VCaP (cell line): ENCODE measurements at regions not wholly inside any gene's neighbourhood (a gene's known extent, or its start where the extent isn't known, plus 50 kb on each side); places are given as distances from the start of the nearest gene placed in this dataset.

ENCODE experiments used
- H3K27ac ChIP-seq: fragments of 450-650 bp; 2 replicates; pipeline ENCODE4 v1.5.1; 2017
- CTCF ChIP-seq: fragments of 450-650 bp; conservative IDR thresholded peaks from 2 replicates; pipeline ENCODE4 v1.5.1; 2017; ENCODE audit warnings: mild to moderate bottlenecking, moderate library complexity

- no peak for TF ChIP-seq CTCF
- H3K27ac ChIP-seq = no peak overlapping the region
Observed at GRCh38 chr20:11338496-11339306, 579.0 kb upstream of the BTBD3 start.

GRCh38 chr20:11344939-11345338 lies 572.8 kb upstream of the BTBD3 start:
- TF ChIP-seq CTCF = no peak
- no peak overlapping the region for H3K27ac ChIP-seq

- no peak for TF ChIP-seq CTCF
- H3K27ac ChIP-seq = no peak overlapping the region
Observed at GRCh38 chr20:11347738-11348137, 570.0 kb upstream of the BTBD3 start.

- no peak overlapping the region for H3K27ac ChIP-seq
- TF ChIP-seq CTCF = no peak
Observed at GRCh38 chr20:11350126-11351005, 567.3 kb upstream of the BTBD3 start.

- H3K27ac ChIP-seq = no peak overlapping the region
- TF ChIP-seq CTCF = no peak
Observed at GRCh38 chr20:11352041-11352440, 565.7 kb upstream of the BTBD3 start.

GRCh38 chr20:11354846-11355245 lies 562.8 kb upstream of the BTBD3 start:
- no peak overlapping the region for H3K27ac ChIP-seq
- no peak for TF ChIP-seq CTCF

- TF ChIP-seq CTCF = no peak
- no peak overlapping the region for H3K27ac ChIP-seq
Observed at GRCh38 chr20:11355345-11355744, 562.3 kb upstream of the BTBD3 start.
